ENCODE measurements at regions not wholly inside any gene's neighbourhood (a gene's known extent, or its start where the extent isn't known, plus 50 kb on each side); places are given as distances from the start of the nearest gene placed in this dataset.

GRCh38 chr10:44435196-44435595, 50.3 kb upstream of the CXCL12 start:
- no peak for DNase-seq

GRCh38 chr10:44436240-44436639, 51.3 kb upstream of the CXCL12 start:
- no peak for DNase-seq

GRCh38 chr10:44437840-44438511, 53.1 kb upstream of the CXCL12 start:
- no peak for DNase-seq

- DNase-seq = no peak
Observed at GRCh38 chr10:44439239-44439957, 54.5 kb upstream of the CXCL12 start.

- no peak for DNase-seq
Observed at GRCh38 chr10:44439958-44440244, 55.0 kb upstream of the CXCL12 start.

- no peak for DNase-seq
Observed at GRCh38 chr10:44457259-44457658, 72.4 kb upstream of the CXCL12 start.

- DNase-seq = no peak
Observed at GRCh38 chr10:44458671-44459413, 73.9 kb upstream of the CXCL12 start.

GRCh38 chr10:44459671-44460070, 74.8 kb upstream of the CXCL12 start:
- DNase-seq = no peak

GRCh38 chr10:44460416-44460815, 75.5 kb upstream of the CXCL12 start:
- no peak for DNase-seq

GRCh38 chr10:44462338-44462914, 77.5 kb upstream of the CXCL12 start:
- DNase-seq = no peak

GRCh38 chr10:44463511-44464121, 78.7 kb upstream of the CXCL12 start:
- no peak for DNase-seq

GRCh38 chr10:44464503-44464902, 79.6 kb upstream of the CXCL12 start:
- no peak for DNase-seq

- DNase-seq = no peak
Observed at GRCh38 chr10:44465401-44466115, 80.7 kb upstream of the CXCL12 start.

- DNase-seq = no peak
Observed at GRCh38 chr10:44466236-44466635, 81.3 kb upstream of the CXCL12 start.

GRCh38 chr10:44467090-44467489, 82.2 kb upstream of the CXCL12 start:
- DNase-seq = no peak

- DNase-seq = no peak
Observed at GRCh38 chr10:44467900-44468299, 83.0 kb upstream of the CXCL12 start.

GRCh38 chr10:44468525-44468924, 83.6 kb upstream of the CXCL12 start:
- no peak for DNase-seq

GRCh38 chr10:44468965-44469364, 84.1 kb upstream of the CXCL12 start:
- DNase-seq = no peak

GRCh38 chr10:44470784-44471183, 85.9 kb upstream of the CXCL12 start:
- no peak for DNase-seq

GRCh38 chr10:44471410-44471809, 86.5 kb upstream of the CXCL12 start:
- no peak for DNase-seq

GRCh38 chr10:44473146-44473545, 88.2 kb upstream of the CXCL12 start:
- DNase-seq = no peak

- no peak for DNase-seq
Observed at GRCh38 chr10:44476409-44477045, 91.6 kb upstream of the CXCL12 start.

Measured in GOT3 (cell line).